AG10803 (cell line): ENCODE measurements at regions not wholly inside any gene's neighbourhood (a gene's known extent, or its start where the extent isn't known, plus 50 kb on each side); places are given as distances from the start of the nearest gene placed in this dataset.

Experiments used
- DNase-seq: peaks from one replicate; pipeline ENCODE4 v3.0.0; 2010; ENCODE audit warnings: low read depth
- H3K4me3 ChIP-seq: 2 replicates; pipeline ENCODE4 v1.5.1; 2011; ENCODE audit warnings: mild to moderate bottlenecking, low read length, control low read depth
- TF ChIP-seq, protein P1 (sequence below): conservative IDR thresholded peaks from 2 replicates; pipeline ENCODE4 v1.5.1; 2011; ENCODE audit warnings: mild to moderate bottlenecking, low read length, control low read depth, inconsistent platforms

DNA sequence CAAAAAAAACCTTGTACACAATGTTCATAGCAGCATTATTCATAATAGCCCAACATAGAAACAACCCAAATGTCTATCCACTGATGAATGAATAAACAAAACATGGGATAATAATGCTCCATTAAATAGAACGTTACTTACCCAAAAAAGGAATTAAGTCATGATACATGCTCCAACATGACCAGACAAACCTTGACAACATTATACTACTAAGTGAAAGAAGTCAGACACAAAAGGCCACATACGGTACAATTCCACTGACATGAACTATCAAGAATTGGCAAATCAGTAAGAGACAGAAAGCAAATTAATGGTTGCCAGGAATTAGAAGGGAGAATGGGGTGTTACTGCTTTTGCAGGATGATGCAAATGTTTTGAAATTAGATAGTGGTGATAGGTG, 193.8 kb upstream of the SHISA6 start:
- H3K4me3 ChIP-seq = no peak overlapping the region
- DNase-seq = no peak
- TF ChIP-seq, protein P1, sequence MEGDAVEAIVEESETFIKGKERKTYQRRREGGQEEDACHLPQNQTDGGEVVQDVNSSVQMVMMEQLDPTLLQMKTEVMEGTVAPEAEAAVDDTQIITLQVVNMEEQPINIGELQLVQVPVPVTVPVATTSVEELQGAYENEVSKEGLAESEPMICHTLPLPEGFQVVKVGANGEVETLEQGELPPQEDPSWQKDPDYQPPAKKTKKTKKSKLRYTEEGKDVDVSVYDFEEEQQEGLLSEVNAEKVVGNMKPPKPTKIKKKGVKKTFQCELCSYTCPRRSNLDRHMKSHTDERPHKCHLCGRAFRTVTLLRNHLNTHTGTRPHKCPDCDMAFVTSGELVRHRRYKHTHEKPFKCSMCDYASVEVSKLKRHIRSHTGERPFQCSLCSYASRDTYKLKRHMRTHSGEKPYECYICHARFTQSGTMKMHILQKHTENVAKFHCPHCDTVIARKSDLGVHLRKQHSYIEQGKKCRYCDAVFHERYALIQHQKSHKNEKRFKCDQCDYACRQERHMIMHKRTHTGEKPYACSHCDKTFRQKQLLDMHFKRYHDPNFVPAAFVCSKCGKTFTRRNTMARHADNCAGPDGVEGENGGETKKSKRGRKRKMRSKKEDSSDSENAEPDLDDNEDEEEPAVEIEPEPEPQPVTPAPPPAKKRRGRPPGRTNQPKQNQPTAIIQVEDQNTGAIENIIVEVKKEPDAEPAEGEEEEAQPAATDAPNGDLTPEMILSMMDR = no peak

DNA sequence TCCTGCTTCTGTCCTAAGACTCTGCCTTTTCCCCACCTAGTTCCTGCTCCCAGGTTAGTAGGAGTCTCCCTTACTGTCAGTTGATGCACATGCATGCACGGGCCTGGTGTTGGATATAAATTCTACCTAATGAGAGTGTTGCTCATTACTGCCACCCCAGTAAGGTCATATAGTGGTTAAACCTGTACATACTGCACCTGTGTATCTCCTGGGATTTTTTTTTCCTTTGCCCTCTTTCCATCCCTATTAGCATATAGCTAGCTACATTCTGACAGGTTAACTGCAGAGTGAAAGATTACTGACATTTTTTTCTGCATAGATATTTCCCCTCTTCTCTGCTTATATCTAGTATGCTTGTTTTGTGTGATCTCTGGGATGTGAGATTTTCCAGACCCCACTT, 201.5 kb upstream of the PIRT start:
- H3K4me3 ChIP-seq = no peak overlapping the region
- no peak for DNase-seq
- TF ChIP-seq, protein P1 = no peak

DNA sequence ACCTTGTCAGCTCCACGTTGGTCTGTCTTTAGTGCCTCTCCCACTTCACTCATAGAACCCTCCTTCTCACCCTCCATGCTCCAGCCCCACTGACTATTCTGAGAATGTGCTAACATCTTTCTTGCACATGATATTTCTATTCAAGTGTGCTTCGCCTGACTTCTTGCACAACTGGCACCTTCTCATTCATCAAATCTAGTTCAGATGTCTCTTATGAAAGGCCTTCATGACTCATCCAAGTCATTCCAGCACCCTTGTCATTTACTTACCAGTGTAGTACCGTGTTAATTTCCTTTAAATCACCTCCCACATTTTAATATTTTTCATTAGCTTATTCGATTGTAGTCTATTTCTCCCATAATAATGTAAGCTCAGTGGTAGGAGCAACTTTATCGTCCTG, 197.8 kb upstream of the PIRT start:
- DNase-seq = no peak
- TF ChIP-seq, protein P1 = no peak
- H3K4me3 ChIP-seq = no peak overlapping the region

DNA sequence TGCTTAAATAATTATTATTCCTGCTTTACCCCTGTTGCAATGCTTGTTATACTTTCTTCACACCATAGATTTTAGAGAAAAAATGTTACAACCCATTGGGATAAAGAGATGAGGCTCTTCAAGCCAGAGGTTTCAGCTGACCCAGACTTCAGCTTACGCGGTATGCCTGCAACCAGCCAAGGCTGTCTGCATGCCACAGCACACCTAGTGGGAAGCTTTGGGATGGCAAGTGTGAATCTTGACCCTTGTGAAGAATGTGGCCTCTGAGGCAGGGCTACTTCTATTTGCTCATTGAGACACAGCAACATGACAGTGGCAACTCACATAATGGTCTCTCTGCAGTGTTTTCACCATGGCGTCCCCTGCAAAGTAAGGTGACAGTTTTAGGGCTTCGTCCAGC, 193.9 kb upstream of the PIRT start:
- DNase-seq = no peak
- TF ChIP-seq, protein P1 = no peak
- H3K4me3 ChIP-seq = no peak overlapping the region

DNA sequence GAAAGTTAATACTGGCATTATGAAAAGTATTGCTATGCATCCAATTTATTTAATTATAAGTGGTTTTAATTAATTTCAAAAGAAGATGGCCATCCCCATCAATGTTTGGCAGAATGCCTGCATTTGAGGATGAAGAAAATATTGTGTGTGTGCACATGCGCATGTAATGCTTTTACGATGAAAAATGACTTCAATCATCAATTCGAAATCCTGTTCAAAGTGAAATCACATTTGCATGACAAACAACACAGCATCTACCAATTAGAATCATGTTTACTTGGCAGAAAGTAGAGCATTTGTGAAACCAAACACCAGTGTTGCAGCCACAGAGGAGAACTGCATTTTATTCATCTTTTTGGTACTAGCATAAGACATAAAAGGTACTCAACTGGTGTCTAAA, 191.9 kb upstream of the PIRT start:
- DNase-seq = no peak
- H3K4me3 ChIP-seq = no peak overlapping the region
- TF ChIP-seq, protein P1 = no peak

DNA sequence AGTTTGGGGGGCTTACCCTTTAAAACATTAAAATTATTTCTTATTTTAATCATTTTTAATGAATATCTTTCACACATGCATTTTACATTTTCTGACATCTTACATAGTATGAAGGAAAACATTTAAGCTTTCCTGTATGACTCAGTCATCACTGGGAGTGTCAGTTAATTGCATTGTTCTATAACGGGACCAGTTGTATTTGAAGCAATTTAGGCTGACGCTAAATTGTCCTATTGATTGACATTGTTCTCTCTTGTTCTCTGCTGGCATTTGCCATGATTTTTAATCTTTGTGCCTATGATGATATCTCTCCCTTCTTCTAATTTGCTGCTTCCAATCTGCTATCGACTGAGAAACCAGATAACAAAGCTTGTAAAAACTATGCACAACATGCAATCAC, 190.5 kb upstream of the PIRT start:
- no peak for DNase-seq
- TF ChIP-seq, protein P1 = no peak
- H3K4me3 ChIP-seq = no peak overlapping the region

DNA sequence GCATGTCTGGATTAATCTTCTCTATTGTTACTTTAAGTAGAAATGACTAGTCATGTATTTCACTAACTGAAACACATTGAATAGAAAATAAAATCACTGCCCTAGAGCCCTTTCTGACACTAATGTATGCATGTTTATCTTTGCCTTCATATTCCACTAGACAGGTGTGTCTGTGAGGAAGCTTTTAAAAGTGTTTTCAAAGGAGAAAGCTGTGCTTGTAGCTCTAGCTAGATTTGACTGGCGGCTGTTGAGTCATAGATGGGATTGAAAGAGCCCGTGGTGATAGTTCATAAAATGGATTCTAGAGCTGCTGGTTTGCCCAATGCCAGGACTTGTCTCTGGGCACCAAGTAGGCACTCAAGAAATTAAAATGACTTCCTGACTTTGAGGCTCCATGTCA, 189.0 kb upstream of the PIRT start:
- no peak overlapping the region for H3K4me3 ChIP-seq
- TF ChIP-seq, protein P1 = no peak
- no peak for DNase-seq
